DMS53 (cell line): ENCODE measurements at regions not wholly inside any gene's neighbourhood (a gene's known extent, or its start where the extent isn't known, plus 50 kb on each side); places are given as distances from the start of the nearest gene placed in this dataset.
"Not testable (repeated sequence)": the region's sequence is repeated elsewhere in the genome, so short reads cannot be mapped to it uniquely, and the experiment has no call there.

Experiments
- DNase-seq: peaks from one replicate; lab custom pipeline; 2025; lab: John Stamatoyannopoulos, UW

GRCh38 chr6:103326760-103327757, 1532.7 kb downstream of the HACE1 start:
- DNase-seq: peak; percentile 16

GRCh38 chr6:103313432-103313831, 1546.3 kb downstream of the HACE1 start:
- DNase-seq: no peak

DNA sequence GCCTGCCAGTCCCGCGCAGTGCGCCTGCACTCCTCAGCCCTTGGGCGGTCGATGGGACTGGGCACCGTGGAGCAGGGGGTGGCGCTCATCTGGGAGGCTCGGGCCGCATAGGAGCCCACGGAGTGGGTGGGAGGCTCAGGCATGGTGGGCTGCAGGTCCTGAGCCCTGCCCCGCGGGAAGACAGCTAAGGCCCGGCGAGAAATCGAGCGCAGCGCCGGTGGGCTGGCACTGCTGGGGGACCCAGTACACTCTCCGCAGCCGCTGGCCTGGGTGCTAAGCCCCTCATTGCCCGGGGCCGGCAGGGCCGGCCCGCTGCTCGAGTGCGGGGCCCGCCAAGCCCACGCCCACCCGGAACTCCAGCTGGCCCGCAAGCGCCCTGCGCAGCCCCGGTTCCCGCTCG, 1565.3 kb downstream of the HACE1 start:
- DNase-seq: not testable (repeated sequence)

GRCh38 chr6:103284835-103285234, 1574.9 kb downstream of the HACE1 start:
- no peak for DNase-seq

DNA sequence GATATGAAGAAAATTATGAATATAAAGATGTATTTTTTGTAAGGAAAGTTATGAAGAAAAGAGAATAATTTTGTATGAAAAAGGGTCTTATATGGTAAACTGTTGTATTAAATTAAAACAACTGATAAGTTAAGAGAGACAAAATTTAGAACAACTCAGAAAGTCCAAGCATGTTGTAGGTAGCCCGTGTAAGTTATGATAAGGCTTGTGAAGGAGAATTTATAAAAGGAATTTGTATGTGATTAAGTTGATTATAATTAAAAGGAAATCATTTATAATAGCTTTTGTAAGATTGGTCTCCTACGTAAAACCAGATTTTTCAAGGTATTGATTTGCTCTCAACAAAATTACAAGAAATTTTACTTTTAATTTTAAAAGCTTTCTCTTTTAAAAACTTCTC, 1579.3 kb downstream of the HACE1 start:
- no peak for DNase-seq

GRCh38 chr6:103277936-103278335, 1581.8 kb downstream of the HACE1 start:
- no peak for DNase-seq

DNA sequence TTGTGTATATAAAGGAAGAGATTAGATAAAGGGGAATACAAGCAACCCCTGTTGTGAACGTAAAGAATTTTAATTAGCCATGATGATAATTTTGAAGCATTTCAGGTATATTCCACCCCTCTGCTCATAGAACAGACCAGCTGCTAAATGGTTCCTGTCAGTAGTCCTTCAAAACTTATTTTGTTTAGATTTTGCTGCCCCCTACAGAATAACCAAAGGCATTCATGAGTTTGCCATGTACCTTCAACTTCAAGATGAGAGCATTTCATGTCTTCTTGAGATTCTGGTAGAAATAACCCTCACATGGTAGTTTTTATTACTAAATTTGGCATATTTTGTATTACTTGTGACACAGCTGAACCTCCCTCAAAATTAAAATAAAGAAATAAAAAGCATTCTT, 1586.7 kb downstream of the HACE1 start:
- DNase-seq: peak; percentile 65

DNA sequence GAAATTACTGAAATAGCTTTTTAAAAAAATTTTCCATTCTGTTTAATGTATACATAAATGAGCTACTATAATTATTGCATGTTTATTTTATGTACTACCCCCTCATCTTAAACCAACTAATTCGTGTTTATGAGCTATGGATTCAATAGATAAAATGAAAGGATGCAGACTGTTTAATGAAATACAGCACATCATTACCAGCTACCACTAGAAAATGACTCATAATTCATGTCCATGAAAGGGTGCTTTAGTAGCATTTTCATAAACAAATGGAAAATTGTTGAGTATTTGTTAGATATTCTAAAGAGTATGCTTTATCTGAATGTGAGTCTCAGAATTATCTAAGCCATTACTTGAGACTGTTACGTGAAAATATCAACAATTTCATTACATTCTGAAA, 1590.1 kb downstream of the HACE1 start:
- no peak for DNase-seq

- DNase-seq: no peak
Observed at GRCh38 chr6:103268335-103268734, 1591.4 kb downstream of the HACE1 start.

DNA sequence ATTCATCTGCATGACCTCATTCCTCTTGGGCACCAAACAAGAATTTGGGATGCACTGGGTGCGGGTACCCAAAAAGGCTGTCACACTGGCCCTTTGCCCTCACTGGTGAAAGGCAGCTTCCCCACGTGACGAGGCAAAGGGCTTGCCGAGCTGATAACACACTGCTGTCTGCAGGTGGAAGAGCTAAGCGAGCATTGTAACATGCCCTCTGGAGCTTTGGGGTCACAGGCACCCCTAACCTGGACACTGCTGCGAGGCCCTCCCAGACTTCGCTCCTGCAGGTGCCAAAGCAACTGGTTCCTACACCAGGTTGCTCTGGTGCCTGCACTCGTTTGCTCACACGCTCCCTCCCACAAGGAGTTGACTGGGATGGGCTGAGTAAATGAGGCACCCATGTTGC, 1595.7 kb downstream of the HACE1 start:
- DNase-seq: no peak

- DNase-seq: no peak
Observed at GRCh38 chr6:103255132-103255531, 1604.6 kb downstream of the HACE1 start.

DNA sequence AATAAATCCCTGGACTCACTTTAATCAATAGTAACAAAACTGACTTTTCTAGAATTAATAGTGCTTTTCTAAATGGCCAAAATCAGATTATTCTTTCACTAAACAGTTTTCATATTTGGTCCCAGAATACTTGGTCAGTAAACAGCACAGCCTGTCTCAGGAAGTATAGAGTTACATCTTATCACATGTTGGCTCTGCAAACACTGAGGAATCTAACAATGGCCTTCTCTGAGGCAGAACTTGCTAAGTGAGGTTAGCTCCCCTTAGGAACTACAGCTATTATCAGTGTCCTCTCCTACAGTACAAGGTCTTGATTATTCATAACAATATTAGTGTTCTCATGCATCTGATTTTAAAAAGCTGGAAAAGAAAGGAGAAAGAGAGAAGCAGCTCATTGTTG, 1622.8 kb downstream of the HACE1 start:
- peak; percentile 75 for DNase-seq

GRCh38 chr6:103231181-103231580, 1628.5 kb downstream of the HACE1 start:
- no peak for DNase-seq

- DNase-seq: no peak
Observed at GRCh38 chr6:103215847-103216246, 1643.9 kb downstream of the HACE1 start.

DNA sequence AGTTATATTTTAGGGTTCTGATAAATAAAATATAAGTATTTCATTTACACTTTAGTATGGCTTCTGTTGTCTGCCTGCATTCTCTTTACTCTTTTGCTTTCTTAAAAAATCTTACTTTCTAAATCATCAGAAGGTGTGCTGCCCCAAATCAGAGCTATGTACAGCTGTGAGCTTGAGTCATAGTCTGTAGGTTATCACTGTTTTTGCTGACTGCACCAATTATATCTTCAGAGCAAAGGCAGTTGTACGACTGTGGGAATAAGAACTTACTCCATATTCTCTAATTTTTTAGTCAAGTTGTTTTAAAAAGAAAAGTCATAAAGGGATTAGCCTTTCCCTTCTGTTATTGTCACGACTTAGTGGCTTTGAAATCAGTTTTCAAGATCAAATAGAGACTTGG, 1649.0 kb downstream of the HACE1 start:
- no peak for DNase-seq

- DNase-seq: no peak
Observed at GRCh38 chr6:103198386-103198785, 1661.3 kb downstream of the HACE1 start.

DNA sequence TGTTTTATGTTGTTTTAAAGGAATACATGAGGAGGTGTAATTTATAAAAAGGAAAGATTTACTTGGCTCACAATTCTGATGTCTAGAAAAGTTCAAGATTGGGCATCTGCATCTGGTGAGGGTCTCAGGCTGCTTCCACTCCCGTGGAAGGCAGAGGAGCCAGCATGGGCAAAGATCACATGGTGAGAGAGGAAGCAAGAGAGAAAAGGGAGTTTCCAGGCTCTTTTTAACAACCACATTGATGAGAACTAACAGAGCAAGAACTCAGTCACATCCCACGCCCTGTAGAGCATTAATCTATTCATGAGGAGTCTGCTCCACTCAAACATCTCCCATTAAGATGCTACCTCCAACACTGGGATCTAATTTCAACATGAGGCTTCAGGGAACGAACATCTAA, 1666.3 kb downstream of the HACE1 start:
- no peak for DNase-seq

GRCh38 chr6:103191391-103192093, 1668.2 kb downstream of the HACE1 start:
- DNase-seq: no peak

DNA sequence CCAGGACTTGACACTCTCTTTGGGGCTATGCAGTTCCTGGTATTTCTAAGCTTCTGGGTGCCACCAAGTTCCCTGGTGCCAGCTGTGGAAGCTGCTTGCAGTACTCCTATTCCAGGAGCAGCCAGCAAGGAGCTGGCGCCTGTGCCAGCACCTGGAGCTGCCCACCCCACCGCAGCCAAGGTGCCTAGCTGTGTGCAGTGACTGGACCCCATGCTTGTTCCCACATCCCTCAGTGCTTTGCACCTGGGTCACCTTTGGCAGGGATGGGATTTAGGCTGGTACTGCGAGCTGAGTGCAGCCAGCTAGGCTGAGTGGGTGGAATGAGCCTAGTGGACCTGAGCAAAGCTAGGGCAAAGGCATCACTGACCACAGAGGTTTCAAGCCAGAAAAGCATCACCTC, 1674.9 kb downstream of the HACE1 start:
- no peak for DNase-seq

GRCh38 chr6:103183831-103184411, 1675.8 kb downstream of the HACE1 start:
- peak; percentile 51 for DNase-seq

DNA sequence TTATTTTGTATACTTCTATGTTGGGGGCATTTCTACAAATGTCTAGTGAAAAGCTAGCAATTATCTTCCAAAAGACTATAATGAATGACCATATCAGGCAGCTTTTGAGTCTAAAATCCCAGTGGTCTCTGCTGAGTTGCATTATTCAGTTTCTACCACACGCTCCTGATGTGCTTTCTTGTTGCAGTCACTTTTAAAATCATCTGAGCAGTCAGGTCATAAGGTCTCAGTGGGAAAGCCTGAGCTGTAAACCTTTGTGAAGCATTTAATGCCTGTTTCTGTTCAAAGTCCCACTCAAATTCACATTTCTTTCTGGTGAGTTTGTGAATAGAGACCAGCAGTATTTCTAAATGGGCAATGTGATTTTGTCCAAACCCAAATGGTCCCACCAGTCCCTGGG, 1681.5 kb downstream of the HACE1 start:
- no peak for DNase-seq

DNA sequence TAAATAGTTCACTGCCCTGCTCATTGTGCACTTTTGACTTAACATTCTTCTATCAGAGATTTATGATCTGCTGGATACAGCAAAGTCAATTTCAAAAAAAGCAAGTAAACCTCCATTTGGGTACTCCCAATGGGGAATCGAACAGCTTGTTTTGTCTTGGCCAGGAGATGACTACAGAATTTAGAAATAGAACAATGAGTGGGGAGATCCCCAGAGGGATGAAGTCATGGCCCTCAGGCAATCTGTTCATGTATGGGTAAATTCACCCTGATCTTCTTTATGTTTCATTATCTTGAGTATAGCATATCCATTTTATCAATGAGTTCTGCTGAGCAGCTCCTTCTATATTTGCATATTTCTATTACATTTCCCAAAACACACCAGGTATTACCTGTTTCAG, 1681.9 kb downstream of the HACE1 start:
- no peak for DNase-seq

GRCh38 chr6:103175056-103175455, 1684.7 kb downstream of the HACE1 start:
- no peak for DNase-seq
